ENCODE measurements at regions not wholly inside any gene's neighbourhood (a gene's known extent, or its start where the extent isn't known, plus 50 kb on each side); places are given as distances from the start of the nearest gene placed in this dataset.

- no peak for TF ChIP-seq CTCF (conservative IDR thresholded peaks at IDR 0.05; ENCODE audit: low read depth, low read length)
- H3K4me3 ChIP-seq (ENCODE audit: low read length), result no peak overlapping the region
- DNase-seq (ENCODE audit: low read depth), result no peak
These were observed 353.3 kb upstream of the ZNF507 start for GRCh38 chr19:31991984-31992655.

- TF ChIP-seq CTCF (conservative IDR thresholded peaks at IDR 0.05; ENCODE audit: low read depth, low read length), result no peak
- H3K4me3 ChIP-seq (ENCODE audit: low read length), result no peak overlapping the region
- no peak for DNase-seq (ENCODE audit: low read depth)
These were observed 352.7 kb upstream of the ZNF507 start for GRCh38 chr19:31992750-31993149.

GRCh38 chr19:31995546-31995945, 349.9 kb upstream of the ZNF507 start:
- DNase-seq (ENCODE audit: low read depth), result no peak
- TF ChIP-seq CTCF (conservative IDR thresholded peaks at IDR 0.05; ENCODE audit: low read depth, low read length), result no peak
- H3K4me3 ChIP-seq (ENCODE audit: low read length), result no peak overlapping the region

GRCh38 chr19:32010071-32010470, 335.3 kb upstream of the ZNF507 start:
- H3K4me3 ChIP-seq (ENCODE audit: low read length), result no peak overlapping the region
- TF ChIP-seq CTCF (conservative IDR thresholded peaks at IDR 0.05; ENCODE audit: low read depth, low read length), result no peak
- DNase-seq (ENCODE audit: low read depth), result no peak

- H3K4me3 ChIP-seq (ENCODE audit: low read length), result no peak overlapping the region
- no peak for DNase-seq (ENCODE audit: low read depth)
- TF ChIP-seq CTCF (conservative IDR thresholded peaks at IDR 0.05; ENCODE audit: low read depth, low read length), result no peak
These were observed 333.2 kb upstream of the ZNF507 start for GRCh38 chr19:32012206-32012605.

- no peak for TF ChIP-seq CTCF (conservative IDR thresholded peaks at IDR 0.05; ENCODE audit: low read depth, low read length)
These were observed 332.4 kb upstream of the ZNF507 start for GRCh38 chr19:32012886-32013631.

More at GRCh38 chr19:32012886-32013631, 332.4 kb upstream of the ZNF507 start:
- peak; percentile 68 for DNase-seq (ENCODE audit: low read depth)
- H3K4me3 ChIP-seq (ENCODE audit: low read length), result no peak overlapping the region
